ENCODE measurements at regions not wholly inside any gene's neighbourhood (a gene's known extent, or its start where the extent isn't known, plus 50 kb on each side); places are given as distances from the start of the nearest gene placed in this dataset.
"Not testable (repeated sequence)": the region's sequence is repeated elsewhere in the genome, so short reads cannot be mapped to it uniquely, and the experiment has no call there.

- DNase-seq (ENCODE audit: low read depth in 2 of 2): no peak
These were observed 397.2 kb downstream of the SLITRK1 start for GRCh38 chr13:83485101-83485500.

- no peak for DNase-seq (ENCODE audit: low read depth in 2 of 2)
These were observed 411.3 kb downstream of the SLITRK1 start for GRCh38 chr13:83471011-83471410.

GRCh38 chr13:83470133-83470797 is 412.0 kb downstream of the SLITRK1 start:
- no peak for DNase-seq (ENCODE audit: low read depth in 2 of 2)

GRCh38 chr13:83453723-83454122 is 428.6 kb downstream of the SLITRK1 start:
- no peak for DNase-seq (ENCODE audit: low read depth in 2 of 2)

- DNase-seq (ENCODE audit: low read depth in 2 of 2): no peak
These were observed 429.0 kb downstream of the SLITRK1 start for GRCh38 chr13:83453300-83453699.

GRCh38 chr13:83452292-83452950 is 429.9 kb downstream of the SLITRK1 start:
- DNase-seq (ENCODE audit: low read depth in 2 of 2): no peak

- no peak for DNase-seq (ENCODE audit: low read depth in 2 of 2)
These were observed 431.7 kb downstream of the SLITRK1 start for GRCh38 chr13:83450591-83450990.

- no peak for DNase-seq (ENCODE audit: low read depth in 2 of 2)
These were observed 432.4 kb downstream of the SLITRK1 start for GRCh38 chr13:83449668-83450395.

GRCh38 chr13:83440465-83440864 is 441.8 kb downstream of the SLITRK1 start:
- DNase-seq (ENCODE audit: low read depth in 2 of 2): no peak

GRCh38 chr13:83439464-83439863 is 442.8 kb downstream of the SLITRK1 start:
- DNase-seq (ENCODE audit: low read depth in 2 of 2): not testable (repeated sequence)

GRCh38 chr13:83423861-83424260 is 458.4 kb downstream of the SLITRK1 start:
- no peak for DNase-seq (ENCODE audit: low read depth in 2 of 2)

GRCh38 chr13:83423381-83423780 is 458.9 kb downstream of the SLITRK1 start:
- no peak for DNase-seq (ENCODE audit: low read depth in 2 of 2)

GRCh38 chr13:83414393-83414792 is 467.9 kb downstream of the SLITRK1 start:
- no peak for DNase-seq (ENCODE audit: low read depth in 2 of 2)

- DNase-seq (ENCODE audit: low read depth in 2 of 2): no peak
These were observed 495.7 kb downstream of the SLITRK1 start for GRCh38 chr13:83386609-83387008.

GRCh38 chr13:83378908-83379307 is 503.4 kb downstream of the SLITRK1 start:
- no peak for DNase-seq (ENCODE audit: low read depth in 2 of 2)

- no peak for DNase-seq (ENCODE audit: low read depth in 2 of 2)
These were observed 504.8 kb downstream of the SLITRK1 start for GRCh38 chr13:83377491-83377890.

- no peak for DNase-seq (ENCODE audit: low read depth in 2 of 2)
These were observed 509.5 kb downstream of the SLITRK1 start for GRCh38 chr13:83372786-83373185.

GRCh38 chr13:83365723-83366122 is 516.6 kb downstream of the SLITRK1 start:
- no peak for DNase-seq (ENCODE audit: low read depth in 2 of 2)

GRCh38 chr13:83355041-83355440 is 527.2 kb downstream of the SLITRK1 start:
- no peak for DNase-seq (ENCODE audit: low read depth in 2 of 2)

- no peak for DNase-seq (ENCODE audit: low read depth in 2 of 2)
These were observed 529.9 kb downstream of the SLITRK1 start for GRCh38 chr13:83352391-83352790.

GRCh38 chr13:83350569-83350968 is 531.7 kb downstream of the SLITRK1 start:
- DNase-seq (ENCODE audit: low read depth in 2 of 2): no peak

GRCh38 chr13:83344518-83344917 is 537.8 kb downstream of the SLITRK1 start:
- no peak for DNase-seq (ENCODE audit: low read depth in 2 of 2)

GRCh38 chr13:83340170-83340569 is 542.1 kb downstream of the SLITRK1 start:
- no peak for DNase-seq (ENCODE audit: low read depth in 2 of 2)
